Keratinocyte (primary cell): ENCODE measurements at regions not wholly inside any gene's neighbourhood (a gene's known extent, or its start where the extent isn't known, plus 50 kb on each side); places are given as distances from the start of the nearest gene placed in this dataset.

ENCODE experiments used
- EZH2 ChIP-seq: IDR thresholded peaks from one replicate; pipeline ENCODE4 v1.6.1; 2012; ENCODE audit warnings: inconsistent platforms, mild to moderate bottlenecking, low read length, moderate library complexity
- TF ChIP-seq, protein P1 (sequence below), 3 experiments: IDR thresholded peaks in 1 of 3; conservative IDR thresholded peaks in 1 of 3; optimal IDR thresholded peaks in 1 of 3; 2 replicates in 2 of 3; 3 replicates in 1 of 3; pipeline versions ENCODE3 to v1.5.1; 2011; ENCODE audit warnings: low read length in 3 of 3, mild to moderate bottlenecking in 3 of 3, moderate library complexity in 2 of 3, control low read depth in 1 of 3, inconsistent platforms in 1 of 3; ENCODE audit not compliant: insufficient read depth in 2 of 3; ENCODE audit errors: extremely low read depth in 1 of 3

DNA sequence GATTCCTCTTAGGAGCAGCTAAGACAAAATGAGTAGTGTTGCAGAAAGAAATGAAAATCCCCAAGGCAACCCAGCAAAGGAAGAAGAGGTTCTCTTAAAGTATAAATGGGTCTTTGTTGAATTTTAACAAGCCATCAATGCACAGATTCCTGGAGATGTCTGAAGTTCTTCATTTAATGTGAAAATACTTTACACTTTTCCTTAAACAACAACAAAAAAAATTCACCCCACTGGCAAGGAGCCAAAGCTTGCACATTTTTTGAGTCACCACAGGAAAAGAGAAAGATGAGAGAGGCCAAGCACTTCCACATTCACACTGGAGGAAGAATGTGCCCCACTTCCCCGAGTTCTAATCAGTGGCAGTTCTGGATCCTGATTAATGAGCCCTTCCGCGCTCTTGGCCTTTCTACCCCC, 286.4 kb upstream of the MEOX2 start:
- TF ChIP-seq, protein P1, sequence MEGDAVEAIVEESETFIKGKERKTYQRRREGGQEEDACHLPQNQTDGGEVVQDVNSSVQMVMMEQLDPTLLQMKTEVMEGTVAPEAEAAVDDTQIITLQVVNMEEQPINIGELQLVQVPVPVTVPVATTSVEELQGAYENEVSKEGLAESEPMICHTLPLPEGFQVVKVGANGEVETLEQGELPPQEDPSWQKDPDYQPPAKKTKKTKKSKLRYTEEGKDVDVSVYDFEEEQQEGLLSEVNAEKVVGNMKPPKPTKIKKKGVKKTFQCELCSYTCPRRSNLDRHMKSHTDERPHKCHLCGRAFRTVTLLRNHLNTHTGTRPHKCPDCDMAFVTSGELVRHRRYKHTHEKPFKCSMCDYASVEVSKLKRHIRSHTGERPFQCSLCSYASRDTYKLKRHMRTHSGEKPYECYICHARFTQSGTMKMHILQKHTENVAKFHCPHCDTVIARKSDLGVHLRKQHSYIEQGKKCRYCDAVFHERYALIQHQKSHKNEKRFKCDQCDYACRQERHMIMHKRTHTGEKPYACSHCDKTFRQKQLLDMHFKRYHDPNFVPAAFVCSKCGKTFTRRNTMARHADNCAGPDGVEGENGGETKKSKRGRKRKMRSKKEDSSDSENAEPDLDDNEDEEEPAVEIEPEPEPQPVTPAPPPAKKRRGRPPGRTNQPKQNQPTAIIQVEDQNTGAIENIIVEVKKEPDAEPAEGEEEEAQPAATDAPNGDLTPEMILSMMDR (optimal IDR thresholded peaks at IDR 0.05 in 1 of 3, IDR thresholded peaks at IDR 0.05 in 1 of 3, conservative IDR thresholded peaks at IDR 0.05 in 1 of 3; ENCODE audit: extremely low read depth in 1 of 3, insufficient read depth in 2 of 3, low read length in 3 of 3) = no peak
- TF ChIP-seq EZH2 = no peak
